HepG2 (cell line): ENCODE measurements at regions not wholly inside any gene's neighbourhood (a gene's known extent, or its start where the extent isn't known, plus 50 kb on each side); places are given as distances from the start of the nearest gene placed in this dataset.
"Not testable (repeated sequence)": the region's sequence is repeated elsewhere in the genome, so short reads cannot be mapped to it uniquely, and the experiment has no call there.

Experiments
- NFE2L2 ChIP-seq: fragments of 150-350 bp; IDR thresholded peaks from 2 replicates; pipeline ENCODE4 v1.6.1; 2014; ENCODE audit warnings: low read length
- POLR2AphosphoS5 ChIP-seq: IDR thresholded peaks from 2 replicates; pipeline ENCODE4 v1.6.1; 2012; ENCODE audit warnings: low read depth, low read length
- RAD21 ChIP-seq: fragments of 450-650 bp; formaldehyde crosslinking; IDR thresholded peaks from 2 replicates; pipeline ENCODE4 v1.5.0; 2020; ENCODE audit warnings: mild to moderate bottlenecking
- RORA ChIP-seq: sonication (generic); formaldehyde crosslinking; IDR thresholded peaks from 2 replicates; pipeline ENCODE4 v1.5.0; 2020; ENCODE audit warnings: mild to moderate bottlenecking, missing genetic modification reagents, moderate library complexity
- ZBTB21 ChIP-seq: sonication (generic); formaldehyde crosslinking; IDR thresholded peaks from 2 replicates; pipeline ENCODE4 v1.4.0; 2020; ENCODE audit warnings: missing genetic modification reagents
- ZFX ChIP-seq: sonication (generic); formaldehyde crosslinking; IDR thresholded peaks from 2 replicates; pipeline ENCODE4 v1.4.0; 2020; ENCODE audit warnings: mild to moderate bottlenecking, low read depth, missing genetic modification reagents, moderate library complexity
- TF ChIP-seq, protein P1 (sequence below): sonication (generic); formaldehyde crosslinking; IDR thresholded peaks from 2 replicates; pipeline ENCODE4 v1.4.0; 2020; ENCODE audit warnings: missing genetic modification reagents, borderline replicate concordance

- not testable (repeated sequence) for TF ChIP-seq ZBTB21 (CRISPR knock-in tag); NFE2L2; RORA (CRISPR knock-in tag); POLR2AphosphoS5; RAD21 (CRISPR knock-in tag); ZFX (CRISPR knock-in tag)
- TF ChIP-seq, protein P1, sequence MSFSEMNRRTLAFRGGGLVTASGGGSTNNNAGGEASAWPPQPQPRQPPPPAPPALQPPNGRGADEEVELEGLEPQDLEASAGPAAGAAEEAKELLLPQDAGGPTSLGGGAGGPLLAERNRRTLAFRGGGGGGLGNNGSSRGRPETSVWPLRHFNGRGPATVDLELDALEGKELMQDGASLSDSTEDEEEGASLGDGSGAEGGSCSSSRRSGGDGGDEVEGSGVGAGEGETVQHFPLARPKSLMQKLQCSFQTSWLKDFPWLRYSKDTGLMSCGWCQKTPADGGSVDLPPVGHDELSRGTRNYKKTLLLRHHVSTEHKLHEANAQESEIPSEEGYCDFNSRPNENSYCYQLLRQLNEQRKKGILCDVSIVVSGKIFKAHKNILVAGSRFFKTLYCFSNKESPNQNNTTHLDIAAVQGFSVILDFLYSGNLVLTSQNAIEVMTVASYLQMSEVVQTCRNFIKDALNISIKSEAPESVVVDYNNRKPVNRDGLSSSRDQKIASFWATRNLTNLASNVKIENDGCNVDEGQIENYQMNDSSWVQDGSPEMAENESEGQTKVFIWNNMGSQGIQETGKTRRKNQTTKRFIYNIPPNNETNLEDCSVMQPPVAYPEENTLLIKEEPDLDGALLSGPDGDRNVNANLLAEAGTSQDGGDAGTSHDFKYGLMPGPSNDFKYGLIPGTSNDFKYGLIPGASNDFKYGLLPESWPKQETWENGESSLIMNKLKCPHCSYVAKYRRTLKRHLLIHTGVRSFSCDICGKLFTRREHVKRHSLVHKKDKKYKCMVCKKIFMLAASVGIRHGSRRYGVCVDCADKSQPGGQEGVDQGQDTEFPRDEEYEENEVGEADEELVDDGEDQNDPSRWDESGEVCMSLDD (CRISPR knock-in tag) = not testable (repeated sequence)
Measured at GRCh38 chr2:111503844-111504570, 380.0 kb downstream of the ANAPC1 start.
